ENCODE measurements at regions not wholly inside any gene's neighbourhood (a gene's known extent, or its start where the extent isn't known, plus 50 kb on each side); places are given as distances from the start of the nearest gene placed in this dataset.
A peak's percentile ranks its signal among the peaks of the same experiment; 100 is the strongest.
"Not testable (repeated sequence)": the region's sequence is repeated elsewhere in the genome, so short reads cannot be mapped to it uniquely, and the experiment has no call there.

DNA sequence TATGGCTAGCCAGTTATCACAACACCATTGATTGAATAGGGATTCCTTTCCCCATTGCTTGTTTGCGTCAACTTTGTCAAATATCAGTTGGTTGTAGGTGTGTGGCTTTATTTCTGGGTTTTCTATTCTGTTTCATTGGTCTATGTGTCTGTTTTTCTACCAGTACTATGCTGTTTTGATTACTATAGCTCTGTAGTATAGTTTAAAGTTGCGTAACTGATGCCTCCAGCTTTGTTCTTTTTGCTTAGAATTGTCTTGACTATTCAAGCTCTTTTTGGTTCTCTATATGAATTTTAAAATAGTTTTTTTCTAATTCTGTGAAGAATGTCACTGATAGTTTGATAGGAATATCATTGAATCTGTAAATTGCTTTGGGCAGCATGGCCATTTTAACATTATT, 194.9 kb upstream of the FN1 start:
- DNase-seq (ENCODE audit: extremely low read depth, low read depth): not testable (repeated sequence)

DNA sequence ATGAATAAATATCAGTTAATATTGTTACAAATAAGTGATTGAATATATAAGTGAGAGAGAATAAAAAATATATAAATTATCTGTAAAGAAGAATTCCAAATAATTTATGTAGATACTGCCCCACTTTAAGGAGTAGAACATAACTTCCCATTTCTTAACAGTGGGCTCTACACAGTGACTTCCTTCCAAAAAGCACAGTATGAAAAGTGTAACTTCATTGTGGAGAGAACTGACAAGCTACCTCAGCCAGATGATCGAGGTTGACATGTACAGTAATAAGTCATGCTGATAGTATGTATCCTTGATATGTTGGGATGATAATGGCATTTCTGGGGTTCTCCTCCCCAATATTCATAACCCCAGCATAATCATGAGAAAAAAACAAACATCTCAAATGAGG, 191.9 kb upstream of the FN1 start:
- DNase-seq (ENCODE audit: extremely low read depth, low read depth): no peak

DNA sequence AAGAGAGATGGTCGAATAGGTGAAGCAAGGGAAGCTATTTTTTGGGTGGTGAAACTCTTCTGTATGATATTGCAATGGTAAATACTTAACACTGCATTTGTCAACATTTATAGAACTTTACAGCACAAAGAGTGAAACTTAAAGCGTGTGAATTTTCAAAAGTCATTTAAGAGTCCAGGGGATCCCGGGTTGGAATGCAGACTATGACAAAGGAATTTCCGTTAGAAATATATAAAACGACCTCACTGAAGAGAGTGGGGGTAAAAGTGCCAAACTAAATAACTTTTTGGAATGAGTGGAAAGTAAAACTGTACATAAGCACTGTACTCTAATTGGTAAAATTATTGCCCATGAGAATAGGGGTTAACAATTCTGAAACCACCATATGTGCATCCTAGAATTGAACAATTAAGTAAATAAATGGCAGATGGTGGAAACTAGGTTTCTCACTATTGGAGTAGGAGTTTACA, 191.0 kb upstream of the FN1 start:
- no peak for DNase-seq (ENCODE audit: extremely low read depth, low read depth)

DNA sequence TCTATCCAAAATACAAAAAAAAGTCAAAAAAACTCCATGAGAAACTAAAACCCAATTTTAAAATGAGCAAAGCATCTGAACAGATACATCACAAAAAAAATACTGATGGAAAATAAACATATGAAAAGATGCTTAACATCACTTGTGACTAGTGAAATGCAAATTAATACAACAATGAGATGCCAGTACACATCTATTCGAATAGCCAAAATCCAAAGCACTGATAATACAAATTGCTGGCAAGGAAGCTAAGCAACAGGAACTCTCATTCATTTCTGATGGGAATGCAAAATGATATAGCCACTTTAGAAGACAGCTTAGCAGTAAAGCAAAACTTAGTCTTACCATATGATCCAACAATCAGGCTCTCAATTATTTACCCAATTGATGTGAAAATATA, 190.2 kb upstream of the FN1 start:
- DNase-seq (ENCODE audit: extremely low read depth, low read depth): no peak

DNA sequence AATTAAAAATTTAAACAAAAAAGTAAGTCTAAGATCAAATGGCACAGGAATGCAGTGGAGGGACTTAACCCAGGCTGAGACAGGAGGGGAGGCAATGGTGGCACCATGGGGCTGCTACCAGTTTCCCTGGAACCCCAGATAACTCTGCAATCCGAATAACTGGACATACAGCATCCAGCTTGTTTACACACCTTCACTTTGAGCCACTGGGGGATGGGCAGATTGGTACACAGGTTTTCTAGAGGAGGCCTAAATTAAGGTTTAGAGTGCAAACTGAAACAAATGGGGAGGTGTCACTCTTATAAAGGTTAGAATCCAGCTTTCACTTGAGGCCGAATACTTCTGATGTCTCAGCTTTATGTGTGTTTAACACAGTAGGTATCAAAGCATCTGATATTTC, 189.3 kb upstream of the FN1 start:
- no peak for DNase-seq (ENCODE audit: extremely low read depth, low read depth)

DNA sequence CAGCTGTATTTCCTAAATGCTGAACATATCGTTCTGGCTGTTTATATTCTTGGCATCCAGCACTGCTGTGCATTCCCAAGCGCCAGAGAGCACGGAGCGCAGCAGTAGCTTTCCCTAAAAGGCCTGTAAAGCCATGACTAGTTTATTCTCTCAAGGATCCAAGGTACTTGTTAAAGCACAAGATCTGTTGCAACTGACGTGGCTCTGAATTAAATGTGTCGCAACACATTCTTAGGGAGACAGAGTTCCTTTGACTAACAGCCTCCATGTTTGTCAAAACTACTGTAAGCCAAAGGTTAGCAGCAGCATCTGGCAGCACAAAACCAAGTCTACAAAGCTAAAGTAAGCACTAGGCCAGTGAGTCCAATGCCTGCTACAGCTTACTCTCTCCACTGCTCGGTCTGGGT, 188.6 kb upstream of the FN1 start:
- peak; percentile 30 for DNase-seq (ENCODE audit: extremely low read depth, low read depth)

DNA sequence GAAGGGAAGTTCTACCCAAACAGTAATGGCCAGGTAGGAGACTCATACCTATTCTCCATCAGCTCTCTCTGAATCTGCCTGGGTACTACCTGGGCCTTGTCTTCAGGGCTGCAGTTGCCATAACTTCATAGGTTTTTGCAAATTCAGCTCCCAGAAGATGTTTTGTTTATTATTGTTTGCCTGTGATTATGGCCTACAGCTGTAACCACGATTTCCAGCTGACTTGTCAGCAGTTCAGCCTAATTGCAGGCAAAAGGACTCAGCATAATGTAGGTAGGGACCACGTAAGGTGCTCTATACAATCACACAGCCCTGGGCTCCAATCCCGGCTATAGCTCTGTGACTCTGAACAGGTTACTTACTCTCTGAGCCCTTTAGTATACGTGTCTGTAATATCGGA, 187.0 kb upstream of the FN1 start:
- no peak for DNase-seq (ENCODE audit: extremely low read depth, low read depth)

DNA sequence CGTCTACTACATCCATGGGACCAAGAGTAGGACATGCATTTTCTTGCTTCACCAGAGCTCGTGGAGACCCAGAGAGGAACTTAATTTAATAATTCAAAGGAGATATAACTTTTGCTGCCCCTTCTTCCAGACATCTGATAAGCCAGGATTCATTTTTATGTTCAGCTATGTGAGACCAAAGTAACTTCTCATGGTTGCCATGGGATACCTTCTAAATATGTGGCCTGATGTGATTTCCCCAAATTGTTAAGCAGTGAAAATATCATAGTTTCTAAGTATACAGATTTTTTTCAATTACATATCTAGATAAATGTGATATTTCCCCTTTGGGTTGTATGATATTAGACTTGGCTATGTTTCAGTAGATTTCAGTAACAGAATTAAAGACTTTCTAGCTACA, 185.5 kb upstream of the FN1 start:
- no peak for DNase-seq (ENCODE audit: extremely low read depth, low read depth)

DNA sequence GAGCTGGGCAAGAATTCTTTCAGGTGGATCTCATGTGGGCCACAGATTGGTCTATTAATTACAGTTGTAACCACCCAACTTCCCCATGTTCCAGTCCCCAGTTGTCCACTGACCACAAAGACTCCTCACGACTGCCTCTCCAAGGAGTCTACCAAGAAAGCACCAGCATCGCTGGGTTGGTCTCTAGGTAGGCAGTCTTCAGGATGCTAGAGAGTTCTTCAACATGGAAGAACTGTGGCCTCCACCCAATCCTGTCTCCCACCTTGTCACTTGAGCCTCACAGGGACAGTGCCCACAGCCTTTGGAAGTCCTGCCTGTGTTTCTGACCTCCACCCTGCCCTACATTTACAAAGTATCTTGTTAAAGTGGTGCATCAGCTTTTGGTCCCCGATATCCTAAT, 184.7 kb upstream of the FN1 start:
- DNase-seq (ENCODE audit: extremely low read depth, low read depth): no peak

DNA sequence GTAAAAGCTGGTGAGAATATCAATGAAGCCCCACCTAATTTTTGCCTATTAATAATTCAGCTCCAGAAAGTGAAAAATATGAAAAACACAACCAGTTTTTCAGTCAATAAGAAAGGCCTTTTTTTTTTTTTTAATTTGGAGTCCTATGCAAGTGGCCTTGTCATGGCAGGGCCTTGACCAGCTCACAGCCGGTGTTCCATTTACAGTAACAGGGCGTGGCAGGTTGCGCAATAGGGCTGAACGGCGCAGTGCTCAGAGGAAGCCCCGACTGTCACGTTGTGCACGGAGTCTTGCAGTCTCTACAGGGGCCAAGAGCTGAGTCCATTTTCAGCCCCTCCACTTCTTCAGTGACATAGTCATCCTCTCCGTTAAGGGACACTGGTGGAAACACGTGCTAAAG, 184.1 kb upstream of the FN1 start:
- peak; percentile 69 for DNase-seq (ENCODE audit: extremely low read depth, low read depth)

DNA sequence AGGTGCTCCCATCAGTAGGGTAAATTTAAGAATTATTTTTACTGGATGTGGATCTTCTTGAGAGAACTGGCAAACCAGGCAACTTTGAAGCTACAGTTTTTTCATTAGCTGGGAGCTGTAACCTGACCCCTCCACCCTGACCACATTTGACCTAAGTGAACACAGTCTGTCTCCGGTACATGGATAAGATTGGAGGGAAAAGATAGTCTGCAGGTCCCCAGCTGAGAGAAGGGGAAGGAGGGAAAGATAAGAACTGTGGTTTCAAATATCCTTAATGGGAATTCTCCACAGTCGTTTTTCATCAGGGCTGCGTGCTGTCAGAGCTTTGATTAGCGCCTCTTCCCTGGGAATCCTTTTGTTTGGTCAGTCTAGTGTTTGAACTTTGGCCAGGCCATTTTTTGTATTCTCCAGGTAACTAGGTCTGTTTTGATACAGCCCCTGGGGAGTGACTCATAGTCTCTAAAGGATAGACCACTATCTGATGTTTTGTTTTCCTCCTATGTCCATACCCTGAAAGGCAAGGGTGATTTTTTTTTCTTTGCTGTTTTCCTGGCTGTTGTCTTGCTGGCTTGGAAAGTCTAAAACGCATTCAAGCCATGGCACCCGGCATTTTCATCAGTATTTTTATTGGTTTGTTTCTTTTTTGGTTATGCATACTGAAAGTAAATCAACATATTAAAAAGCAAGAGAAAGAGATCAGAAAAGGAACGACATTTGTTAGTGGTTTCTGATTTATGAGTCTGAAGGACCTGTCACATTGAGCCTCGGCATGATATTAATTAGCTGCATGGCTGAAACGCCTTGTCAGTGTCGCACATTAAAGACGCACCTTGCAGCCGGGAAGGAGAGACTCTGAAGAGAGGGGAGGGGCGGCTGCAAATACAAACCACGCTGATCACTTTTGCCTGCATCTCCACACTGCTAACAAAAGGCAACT, 183.4 kb upstream of the FN1 start:
- peak; percentile 43 for DNase-seq (ENCODE audit: extremely low read depth, low read depth)

DNA sequence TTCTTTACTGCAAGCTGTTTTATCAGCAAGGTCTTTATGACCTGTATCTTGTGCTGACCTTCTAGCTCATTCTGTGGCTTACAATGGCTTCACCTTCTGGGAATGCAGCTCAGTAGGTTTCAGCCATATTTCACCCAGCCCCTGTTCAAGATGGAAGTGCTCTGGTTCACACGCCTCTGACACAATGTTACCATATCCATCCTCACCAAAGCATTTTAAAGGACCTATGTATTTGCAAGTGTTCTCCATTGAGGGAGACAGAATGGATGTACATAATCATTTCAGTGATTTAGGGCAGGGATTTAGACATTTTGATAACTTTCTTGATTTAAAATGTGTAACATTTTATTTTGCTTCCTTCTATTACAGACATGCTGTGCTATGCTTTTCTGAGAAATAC, 182.3 kb upstream of the FN1 start:
- DNase-seq (ENCODE audit: extremely low read depth, low read depth): no peak

DNA sequence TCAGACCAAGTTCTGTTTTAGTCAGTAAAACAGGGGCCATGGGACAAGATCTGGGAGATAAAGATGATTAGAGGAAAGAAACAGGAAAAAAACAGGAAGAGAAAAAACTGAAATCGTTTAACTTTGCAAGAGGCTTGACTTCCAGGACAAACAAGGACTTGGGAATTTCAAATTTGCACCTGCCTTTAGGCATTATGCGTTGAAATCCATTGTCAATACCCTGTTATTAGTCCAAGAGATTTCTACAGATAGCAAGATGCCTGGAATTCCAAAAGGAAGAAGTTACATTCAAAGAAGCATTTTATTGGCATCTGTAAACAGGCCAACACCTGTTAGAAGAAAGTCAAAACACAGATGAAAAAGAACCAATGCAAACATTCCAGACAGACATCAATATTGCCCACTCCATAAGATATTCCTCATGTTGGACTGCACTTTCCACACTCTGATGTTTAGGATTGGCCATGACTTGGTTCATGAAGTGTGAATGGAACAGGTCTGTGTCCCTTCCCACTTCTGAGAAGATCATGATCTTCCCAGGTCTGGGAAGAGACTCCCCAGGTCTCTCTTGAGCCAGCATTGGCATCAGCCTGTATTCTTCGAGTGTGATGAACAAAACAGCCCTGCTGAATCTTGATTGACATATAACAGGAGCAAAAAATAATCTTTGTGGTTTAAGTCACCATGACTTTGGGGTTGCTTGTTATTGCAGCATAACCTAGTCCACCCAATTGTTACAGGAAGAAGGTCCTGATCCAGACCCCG, 181.4 kb upstream of the FN1 start:
- DNase-seq (ENCODE audit: extremely low read depth, low read depth): no peak

DNA sequence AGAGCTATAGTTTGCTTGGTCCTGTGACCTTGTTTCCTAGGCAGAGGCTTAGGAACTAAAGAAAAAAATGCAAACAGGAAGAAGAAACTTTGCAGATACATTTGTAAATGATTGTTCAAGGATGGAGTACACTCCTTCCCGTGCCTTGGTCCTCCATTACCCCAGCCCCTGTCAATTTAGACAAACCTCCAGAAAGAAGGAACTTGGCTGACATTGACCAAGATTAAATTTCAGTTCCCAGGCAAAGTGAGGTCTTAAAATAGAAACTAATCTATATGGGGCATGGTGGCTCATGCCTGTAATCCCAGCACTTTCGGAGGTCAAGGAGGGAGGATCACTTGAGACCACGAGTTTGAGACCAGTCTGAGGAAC, 179.9 kb upstream of the FN1 start:
- no peak for DNase-seq (ENCODE audit: extremely low read depth, low read depth)

DNA sequence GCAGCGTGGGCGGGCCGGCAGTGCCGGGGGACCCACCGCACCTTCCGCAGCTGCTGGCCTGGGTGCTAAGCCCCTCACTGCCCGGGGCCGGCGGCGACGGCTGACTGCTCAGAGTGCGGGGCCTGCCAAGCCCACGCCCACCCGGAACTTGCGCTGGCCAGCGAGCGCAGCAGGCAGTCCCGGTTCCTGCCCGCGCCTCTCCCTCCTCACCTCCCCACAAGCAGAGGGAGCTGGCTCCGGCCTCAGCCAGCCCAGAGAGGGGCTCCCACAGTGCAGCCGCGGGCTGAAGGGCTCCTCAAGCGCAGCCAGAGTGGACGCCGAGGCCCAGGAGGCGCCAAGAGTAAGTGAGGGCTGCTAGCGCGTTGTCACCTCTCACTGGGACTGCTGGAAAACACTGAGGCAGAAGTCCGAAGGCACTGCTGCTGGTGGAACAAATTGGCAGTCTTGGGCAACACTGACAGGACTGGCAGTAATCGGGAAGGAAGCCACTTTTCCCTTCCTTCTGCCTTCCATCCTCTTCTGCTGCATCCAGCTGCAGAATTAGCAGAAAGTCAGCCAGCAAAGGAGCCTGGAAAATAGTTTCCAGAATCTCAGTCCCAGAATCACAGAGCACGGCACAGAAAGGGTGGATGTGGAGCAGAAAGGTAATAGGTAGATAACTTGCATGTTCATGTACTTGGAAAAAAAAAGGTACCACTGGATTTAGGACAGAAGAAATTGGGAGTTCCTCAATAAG, 179.4 kb upstream of the FN1 start:
- no peak for DNase-seq (ENCODE audit: extremely low read depth, low read depth)

DNA sequence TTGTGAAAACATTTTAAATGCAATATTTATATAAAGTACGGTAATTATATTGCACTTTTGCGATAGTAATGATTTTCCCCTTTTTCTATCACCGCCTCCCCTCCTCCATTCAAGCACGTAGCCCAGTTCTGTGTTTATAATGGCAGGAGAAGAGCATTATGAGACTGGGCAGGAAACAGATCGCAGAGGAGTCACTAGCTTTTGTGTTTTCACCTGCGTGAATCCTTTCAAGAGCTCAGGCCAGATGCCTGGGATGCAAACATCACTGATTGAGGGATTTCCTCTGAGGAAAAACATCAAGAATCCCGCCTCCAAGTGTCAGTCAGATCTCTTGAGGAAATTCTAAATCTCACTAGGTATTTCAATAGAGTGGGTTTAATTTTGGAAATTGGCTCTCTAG, 178.4 kb upstream of the FN1 start:
- no peak for DNase-seq (ENCODE audit: extremely low read depth, low read depth)

DNA sequence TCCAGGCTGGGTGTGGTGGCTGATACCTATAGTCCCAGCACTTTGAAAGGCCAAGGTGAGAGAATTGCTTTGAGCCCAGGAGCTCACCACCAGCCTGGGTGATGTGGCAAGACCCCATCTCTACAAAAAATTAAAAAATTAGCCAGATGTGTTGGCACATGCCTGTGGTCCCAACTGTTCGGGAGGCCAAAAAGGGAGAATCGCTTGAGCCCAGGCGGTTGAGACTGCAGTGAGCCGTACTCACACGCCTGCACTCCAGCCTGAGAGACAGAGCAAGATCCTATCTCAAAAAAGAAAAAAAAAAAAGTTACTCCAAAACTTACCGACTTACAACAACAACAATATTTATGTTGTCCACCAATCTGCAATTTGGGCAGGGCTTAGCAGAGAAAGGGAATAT, 178.0 kb upstream of the FN1 start:
- DNase-seq (ENCODE audit: extremely low read depth, low read depth): no peak

DNA sequence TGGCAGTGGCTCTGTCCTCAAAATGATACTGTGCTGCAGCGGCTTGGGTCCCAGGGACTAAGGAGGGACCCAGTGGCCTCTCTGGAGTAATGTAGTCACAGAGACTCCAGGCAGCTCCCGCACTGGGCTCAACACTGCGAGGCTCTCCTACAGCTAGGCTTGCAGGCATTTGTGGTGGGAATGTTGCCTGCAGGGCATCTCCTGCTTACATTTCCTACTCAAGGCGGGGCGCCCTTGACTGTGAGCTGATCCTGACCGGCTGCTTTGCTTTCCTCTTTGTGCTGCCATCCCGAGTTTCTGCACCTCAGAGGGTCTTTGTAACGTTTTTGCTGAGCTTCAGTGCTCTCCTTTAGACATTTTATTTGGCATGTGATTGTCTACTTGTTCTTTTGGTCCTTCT, 177.4 kb upstream of the FN1 start:
- DNase-seq (ENCODE audit: extremely low read depth, low read depth): no peak

DNA sequence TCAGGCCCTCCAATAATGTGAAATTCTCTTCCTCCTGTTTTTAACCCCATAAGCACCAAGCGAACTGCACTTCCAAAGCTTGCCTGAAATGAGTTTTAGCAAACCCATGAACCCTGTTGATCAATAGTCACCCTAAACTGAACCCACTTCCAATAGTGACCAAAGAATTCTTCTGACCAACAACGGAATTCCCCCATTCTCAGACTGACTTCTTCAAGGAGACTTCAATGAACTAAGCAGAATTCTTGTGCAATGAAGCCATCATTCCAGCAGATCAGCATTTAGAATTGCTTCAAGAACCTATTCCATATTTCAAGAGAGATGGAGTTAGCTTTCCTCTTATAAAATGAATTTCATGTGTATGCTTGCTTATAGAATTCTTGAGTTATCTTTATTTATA, 176.9 kb upstream of the FN1 start:
- no peak for DNase-seq (ENCODE audit: extremely low read depth, low read depth)

DNA sequence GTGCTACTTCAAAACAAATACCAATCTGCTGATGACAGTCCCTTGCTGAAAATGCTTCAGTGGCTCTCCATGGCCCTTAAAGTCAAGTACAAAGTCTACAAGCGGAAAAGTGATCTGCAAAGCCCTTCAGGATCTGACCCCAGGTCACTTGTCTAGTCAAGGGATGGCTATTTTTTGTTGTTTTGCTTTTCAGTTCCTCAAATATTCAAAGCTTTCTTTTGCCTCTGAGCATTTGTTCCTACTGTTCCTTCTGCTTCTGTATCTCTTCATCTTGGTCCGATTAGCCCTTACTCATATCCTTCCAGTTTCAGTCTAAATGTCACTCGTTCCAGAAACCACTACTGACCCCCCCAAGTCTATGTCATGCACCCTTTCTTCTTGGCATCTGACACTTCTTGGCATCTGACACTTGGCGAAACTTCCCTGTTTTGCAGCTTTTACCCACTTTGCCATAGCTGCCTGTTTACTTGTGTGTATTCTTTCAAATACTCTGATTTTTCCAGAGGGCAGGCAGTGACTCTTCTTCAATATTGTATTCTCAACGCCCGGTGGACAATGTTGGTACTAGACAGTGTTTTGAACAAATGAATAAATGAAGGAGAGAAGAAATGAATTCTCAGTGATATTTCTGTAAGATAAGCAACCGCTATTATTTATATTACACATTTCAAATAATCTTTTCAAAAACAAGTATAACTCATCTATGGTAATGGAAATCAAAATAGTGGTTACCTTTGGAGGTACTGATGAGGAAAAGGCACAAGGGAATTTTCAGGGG, 175.9 kb upstream of the FN1 start:
- no peak for DNase-seq (ENCODE audit: extremely low read depth, low read depth)
